ENCODE measurements at regions not wholly inside any gene's neighbourhood (a gene's known extent, or its start where the extent isn't known, plus 50 kb on each side); places are given as distances from the start of the nearest gene placed in this dataset.

DNA sequence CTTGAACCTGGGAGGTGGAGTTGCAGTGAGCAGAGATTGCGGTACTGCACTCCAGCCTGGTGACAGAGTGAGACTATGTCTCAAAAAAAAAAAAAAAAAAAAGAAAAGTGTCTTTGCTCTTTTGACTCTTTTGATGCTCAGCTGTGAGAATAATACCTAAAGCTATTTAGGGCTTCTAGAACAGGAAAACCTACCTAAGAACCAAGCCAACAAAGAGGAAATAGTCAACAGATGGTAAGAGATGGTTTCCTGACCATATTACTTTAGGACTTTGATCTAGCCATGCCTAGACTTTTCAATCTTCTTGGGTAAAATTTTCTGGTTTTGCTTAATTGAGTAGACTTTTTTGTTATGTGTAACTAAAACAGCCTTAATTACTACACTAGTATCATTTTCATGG is 508.1 kb downstream of the EPHA7 start:
- H3K9me3 ChIP-seq (ENCODE audit: control insufficient read depth in 1 of 2, low read length in 2 of 2): no peaks in the 10 kb centered on the region

DNA sequence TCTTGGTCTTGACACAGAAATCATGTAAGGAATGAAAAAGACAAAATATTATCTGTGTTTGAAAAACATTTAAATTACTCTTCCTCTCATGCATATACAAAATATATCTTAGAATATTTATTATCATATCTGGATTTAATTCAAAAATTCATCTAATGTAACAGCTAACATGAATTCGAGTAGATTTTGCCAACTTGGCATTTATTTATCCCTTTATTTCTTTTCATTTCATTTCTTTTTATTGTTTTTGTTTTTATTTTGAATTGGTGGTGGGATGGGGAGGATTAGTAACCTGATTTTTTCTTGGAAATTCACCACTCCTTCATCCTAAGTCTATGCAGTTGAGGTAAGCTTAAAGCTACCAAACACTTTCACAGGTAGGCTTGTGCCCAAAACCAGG is 508.7 kb downstream of the EPHA7 start:
- H3K36me3 ChIP-seq (ENCODE audit: control insufficient read depth in 1 of 2, insufficient read depth in 2 of 2, low read length in 2 of 2): no peaks in the 10 kb centered on the region
- H3K9me3 ChIP-seq (ENCODE audit: control insufficient read depth in 1 of 2, low read length in 2 of 2): no peaks in the 10 kb centered on the region
- H3K27ac ChIP-seq (ENCODE audit: low read depth, low read length): no peak overlapping the region
- H3K4me3 ChIP-seq (ENCODE audit: low read depth in 1 of 2, low read length in 2 of 2): no peak overlapping the region
- H3K9ac ChIP-seq (ENCODE audit: low read depth in 1 of 2, low read length in 2 of 2): no peak overlapping the region
- H3K27me3 ChIP-seq (ENCODE audit: control insufficient read depth in 1 of 2, insufficient read depth in 2 of 2, low read length in 2 of 2): no peaks in the 10 kb centered on the region
- no peaks in the 10 kb centered on the region for H3K4me1 ChIP-seq (ENCODE audit: control insufficient read depth in 1 of 2, insufficient read depth in 2 of 2, low read length in 2 of 2)

More for the DNA sequence above, 508.1 kb downstream of the EPHA7 start:
- Histone ChIP-seq H3K27ac (ENCODE audit: low read depth, low read length) (no peak overlapping the region), H3K27me3 (ENCODE audit: control insufficient read depth in 1 of 2, insufficient read depth in 2 of 2, low read length in 2 of 2) (no peaks in the 10 kb centered on the region), H3K9ac (ENCODE audit: low read depth in 1 of 2, low read length in 2 of 2) (no peak overlapping the region), H3K4me3 (ENCODE audit: low read depth in 1 of 2, low read length in 2 of 2) (no peak overlapping the region), H3K4me1 (ENCODE audit: control insufficient read depth in 1 of 2, insufficient read depth in 2 of 2, low read length in 2 of 2) (no peaks in the 10 kb centered on the region), H3K36me3 (ENCODE audit: control insufficient read depth in 1 of 2, insufficient read depth in 2 of 2, low read length in 2 of 2) (no peaks in the 10 kb centered on the region)

DNA sequence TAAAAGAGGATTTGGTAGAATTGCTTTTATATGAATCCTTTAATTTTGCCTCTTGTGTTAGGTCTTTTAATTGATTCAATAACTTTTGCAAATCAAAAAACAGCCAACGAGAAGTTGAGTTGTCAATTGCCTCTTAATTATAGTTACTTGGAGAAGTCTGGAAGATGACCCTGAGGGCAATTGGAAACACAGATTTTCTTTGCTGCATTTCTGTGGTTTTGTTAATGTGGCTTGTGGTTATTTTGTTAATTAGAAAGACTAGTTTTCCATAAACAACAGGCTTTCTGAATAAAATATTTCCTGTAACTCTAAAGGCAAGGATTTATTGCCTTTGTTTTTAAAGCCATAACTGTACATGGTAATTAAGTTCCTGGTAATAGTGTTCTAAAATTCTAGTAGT is 513.0 kb downstream of the EPHA7 start:
- Histone ChIP-seq H3K4me1 (ENCODE audit: control insufficient read depth in 1 of 2, insufficient read depth in 2 of 2, low read length in 2 of 2) (no peaks in the 10 kb centered on the region), H3K9ac (ENCODE audit: low read depth in 1 of 2, low read length in 2 of 2) (no peak overlapping the region), H3K4me3 (ENCODE audit: low read depth in 1 of 2, low read length in 2 of 2) (no peak overlapping the region), H3K27me3 (ENCODE audit: control insufficient read depth in 1 of 2, insufficient read depth in 2 of 2, low read length in 2 of 2) (no peaks in the 10 kb centered on the region), H3K27ac (ENCODE audit: low read depth, low read length) (no peak overlapping the region), H3K9me3 (ENCODE audit: control insufficient read depth in 1 of 2, low read length in 2 of 2) (no peaks in the 10 kb centered on the region), H3K36me3 (ENCODE audit: control insufficient read depth in 1 of 2, insufficient read depth in 2 of 2, low read length in 2 of 2) (no peaks in the 10 kb centered on the region)

DNA sequence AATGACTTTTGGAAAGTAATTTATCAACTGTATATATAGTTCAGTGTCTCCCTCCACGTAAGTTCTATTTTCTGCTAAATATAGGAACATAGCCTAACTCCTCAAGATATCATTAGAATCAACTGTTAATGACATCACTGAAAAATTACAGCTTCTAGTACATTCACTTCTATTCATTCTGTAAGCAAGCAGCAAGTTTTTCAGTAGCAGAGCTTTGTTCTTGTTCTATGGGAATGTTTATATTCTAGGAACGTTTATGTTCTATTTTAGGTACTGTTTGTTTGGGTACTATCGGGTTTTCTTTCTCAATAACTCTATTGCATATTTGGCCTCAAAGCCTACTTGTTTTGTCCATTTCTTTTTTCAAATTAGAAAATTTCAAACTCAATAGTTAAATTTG is 525.6 kb downstream of the EPHA7 start:
- no peaks in the 10 kb centered on the region for H3K27me3 ChIP-seq (ENCODE audit: control insufficient read depth in 1 of 2, insufficient read depth in 2 of 2, low read length in 2 of 2)
- H3K4me1 ChIP-seq (ENCODE audit: control insufficient read depth in 1 of 2, insufficient read depth in 2 of 2, low read length in 2 of 2): no peaks in the 10 kb centered on the region
- H3K27ac ChIP-seq (ENCODE audit: low read depth, low read length): no peak overlapping the region
- no peaks in the 10 kb centered on the region for H3K36me3 ChIP-seq (ENCODE audit: control insufficient read depth in 1 of 2, insufficient read depth in 2 of 2, low read length in 2 of 2)
- H3K9ac ChIP-seq (ENCODE audit: low read depth in 1 of 2, low read length in 2 of 2): no peak overlapping the region
- peaks cover 0 to 5% of the 10 kb centered on the region in 2 donors for H3K9me3 ChIP-seq (ENCODE audit: control insufficient read depth in 1 of 2, low read length in 2 of 2)
- no peak overlapping the region for H3K4me3 ChIP-seq (ENCODE audit: low read depth in 1 of 2, low read length in 2 of 2)

DNA sequence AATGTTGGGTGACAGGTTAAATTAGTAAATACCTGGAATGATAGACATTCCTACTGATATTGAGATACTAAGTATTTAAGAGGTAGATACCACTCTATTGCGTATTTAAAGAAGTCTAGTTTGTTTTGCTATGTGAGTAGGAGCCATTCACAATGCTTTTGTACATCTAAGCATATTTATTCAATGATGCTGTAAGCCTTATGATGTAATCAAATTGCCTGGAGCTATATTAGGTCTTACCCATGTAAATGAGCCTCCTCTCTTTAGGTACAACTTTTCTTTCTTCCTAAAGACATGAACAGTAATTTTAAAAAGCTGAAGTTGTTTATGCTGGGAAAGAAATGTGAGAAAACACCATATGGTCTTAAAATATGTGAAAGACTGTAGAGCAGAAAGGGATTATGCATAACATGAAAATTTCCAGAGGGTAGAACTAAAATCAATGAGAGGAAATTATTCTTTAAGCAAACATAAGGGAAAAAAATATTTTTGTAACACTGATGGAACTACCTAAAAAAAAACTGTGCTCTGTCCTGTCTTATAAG is 526.7 kb downstream of the EPHA7 start:
- no peaks in the 10 kb centered on the region for H3K27me3 ChIP-seq (ENCODE audit: control insufficient read depth in 1 of 2, insufficient read depth in 2 of 2, low read length in 2 of 2)
- H3K36me3 ChIP-seq (ENCODE audit: control insufficient read depth in 1 of 2, insufficient read depth in 2 of 2, low read length in 2 of 2): no peaks in the 10 kb centered on the region
- H3K27ac ChIP-seq (ENCODE audit: low read depth, low read length): no peak overlapping the region
- no peak overlapping the region for H3K9ac ChIP-seq (ENCODE audit: low read depth in 1 of 2, low read length in 2 of 2)
- H3K9me3 ChIP-seq (ENCODE audit: control insufficient read depth in 1 of 2, low read length in 2 of 2): peaks cover 0 to 5% of the 10 kb centered on the region in 2 donors
- no peaks in the 10 kb centered on the region for H3K4me1 ChIP-seq (ENCODE audit: control insufficient read depth in 1 of 2, insufficient read depth in 2 of 2, low read length in 2 of 2)
- no peak overlapping the region for H3K4me3 ChIP-seq (ENCODE audit: low read depth in 1 of 2, low read length in 2 of 2)

DNA sequence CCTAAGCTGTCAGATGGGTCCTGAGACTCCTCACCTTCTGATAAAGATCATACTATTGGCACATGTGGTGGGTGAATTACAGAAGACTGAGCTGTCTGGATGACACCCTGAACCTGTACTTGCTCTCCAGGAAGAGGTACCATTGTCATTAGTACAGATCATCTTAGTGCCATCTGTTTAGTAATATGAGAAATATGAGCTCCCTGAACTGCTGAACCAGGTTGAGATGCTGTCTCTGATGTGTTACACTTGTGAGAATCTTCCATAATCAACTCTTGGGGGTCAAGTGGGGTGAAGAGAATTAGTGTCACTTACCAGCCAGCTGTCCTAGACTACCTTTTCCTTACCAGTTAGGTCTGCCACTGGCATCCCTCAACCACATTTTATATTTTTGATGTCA is 531.0 kb downstream of the EPHA7 start:
- Histone ChIP-seq H3K4me1 (ENCODE audit: control insufficient read depth in 1 of 2, insufficient read depth in 2 of 2, low read length in 2 of 2) (no peaks in the 10 kb centered on the region), H3K9ac (ENCODE audit: low read depth in 1 of 2, low read length in 2 of 2) (no peak overlapping the region), H3K4me3 (ENCODE audit: low read depth in 1 of 2, low read length in 2 of 2) (no peak overlapping the region), H3K27me3 (ENCODE audit: control insufficient read depth in 1 of 2, insufficient read depth in 2 of 2, low read length in 2 of 2) (no peaks in the 10 kb centered on the region), H3K9me3 (ENCODE audit: control insufficient read depth in 1 of 2, low read length in 2 of 2) (peaks cover 0 to 5% of the 10 kb centered on the region in 2 donors), H3K27ac (ENCODE audit: low read depth, low read length) (no peak overlapping the region), H3K36me3 (ENCODE audit: control insufficient read depth in 1 of 2, insufficient read depth in 2 of 2, low read length in 2 of 2) (no peaks in the 10 kb centered on the region)

DNA sequence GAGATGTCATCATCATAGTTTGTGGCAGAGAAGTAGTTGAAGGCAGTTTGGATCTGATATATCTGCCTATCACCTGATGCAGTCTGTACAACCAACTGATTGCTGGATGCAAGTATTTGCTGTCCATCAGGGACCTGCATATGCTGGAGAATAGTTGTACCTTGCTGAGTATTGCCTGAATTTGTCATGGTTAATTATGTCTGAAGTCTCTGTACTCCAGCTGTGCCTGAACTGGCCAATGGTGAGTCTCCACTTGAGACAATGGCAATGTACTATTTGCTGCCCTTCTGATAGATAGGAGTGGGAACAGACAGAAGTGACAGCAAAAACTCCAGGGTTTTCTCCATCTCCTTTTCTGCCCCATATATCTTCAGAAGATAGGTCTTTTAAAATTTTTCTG is 531.5 kb downstream of the EPHA7 start:
- no peaks in the 10 kb centered on the region for H3K36me3 ChIP-seq (ENCODE audit: control insufficient read depth in 1 of 2, insufficient read depth in 2 of 2, low read length in 2 of 2)
- H3K27me3 ChIP-seq (ENCODE audit: control insufficient read depth in 1 of 2, insufficient read depth in 2 of 2, low read length in 2 of 2): no peaks in the 10 kb centered on the region
- peaks cover 0 to 5% of the 10 kb centered on the region in 2 donors for H3K9me3 ChIP-seq (ENCODE audit: control insufficient read depth in 1 of 2, low read length in 2 of 2)
- no peak overlapping the region for H3K27ac ChIP-seq (ENCODE audit: low read depth, low read length)
- no peaks in the 10 kb centered on the region for H3K4me1 ChIP-seq (ENCODE audit: control insufficient read depth in 1 of 2, insufficient read depth in 2 of 2, low read length in 2 of 2)
- no peak overlapping the region for H3K9ac ChIP-seq (ENCODE audit: low read depth in 1 of 2, low read length in 2 of 2)
- H3K4me3 ChIP-seq (ENCODE audit: low read depth in 1 of 2, low read length in 2 of 2): no peak overlapping the region

DNA sequence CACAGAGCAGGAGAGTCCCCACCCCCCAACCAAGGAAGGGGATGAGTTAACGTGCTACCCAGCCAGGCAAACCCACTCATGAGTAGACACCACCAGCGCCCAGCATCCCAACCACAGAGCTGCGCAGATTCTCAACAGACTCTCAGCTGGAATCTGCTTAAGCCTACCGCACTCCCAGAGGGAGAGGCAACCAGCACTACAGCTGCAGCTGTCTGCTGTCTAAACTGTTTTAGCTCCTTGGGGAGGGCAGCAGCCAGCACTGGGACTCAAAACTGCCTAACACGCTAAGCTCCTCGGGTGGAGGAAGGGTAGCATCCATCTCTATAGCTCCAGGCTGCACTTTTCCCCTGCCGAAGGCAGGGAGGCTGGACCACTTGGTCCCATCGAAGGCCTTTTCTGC is 539.8 kb downstream of the EPHA7 start:
- H3K9ac ChIP-seq (ENCODE audit: low read depth in 1 of 2, low read length in 2 of 2): no peak overlapping the region
- no peak overlapping the region for H3K4me3 ChIP-seq (ENCODE audit: low read depth in 1 of 2, low read length in 2 of 2)
- H3K4me1 ChIP-seq (ENCODE audit: control insufficient read depth in 1 of 2, insufficient read depth in 2 of 2, low read length in 2 of 2): no peaks in the 10 kb centered on the region
- peaks cover 0 to 8% of the 10 kb centered on the region in 2 donors for H3K9me3 ChIP-seq (ENCODE audit: control insufficient read depth in 1 of 2, low read length in 2 of 2)
- H3K36me3 ChIP-seq (ENCODE audit: control insufficient read depth in 1 of 2, insufficient read depth in 2 of 2, low read length in 2 of 2): no peaks in the 10 kb centered on the region
- H3K27me3 ChIP-seq (ENCODE audit: control insufficient read depth in 1 of 2, insufficient read depth in 2 of 2, low read length in 2 of 2): no peaks in the 10 kb centered on the region
- no peak overlapping the region for H3K27ac ChIP-seq (ENCODE audit: low read depth, low read length)

DNA sequence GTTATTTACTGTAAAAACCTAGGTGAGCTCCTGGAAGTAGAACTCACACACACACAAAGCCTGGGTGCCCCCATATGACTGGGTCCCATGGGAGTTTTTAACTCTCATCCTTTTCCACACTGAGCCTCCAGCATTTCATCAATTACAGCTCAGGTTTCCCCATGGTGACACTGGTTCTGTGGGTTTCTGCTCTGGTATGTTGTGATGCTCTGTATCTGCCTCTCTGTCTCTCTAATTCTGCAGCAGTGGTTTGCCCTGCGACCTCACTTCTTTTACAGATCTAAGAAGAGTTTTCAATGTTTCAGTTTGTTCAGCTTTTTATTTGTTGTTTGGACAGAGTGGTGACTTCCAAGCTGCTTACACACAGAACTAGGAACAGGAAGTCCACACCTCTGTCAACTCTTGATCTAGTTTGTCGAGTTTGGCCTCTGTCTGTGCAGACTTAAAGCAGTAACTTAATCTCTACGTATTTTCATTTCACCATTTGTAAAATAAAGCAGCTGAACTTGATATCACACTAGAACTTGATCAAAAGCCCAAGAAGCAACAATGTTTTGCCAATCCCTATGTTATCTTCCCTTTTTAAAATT is 554.3 kb downstream of the EPHA7 start:
- H3K4me3 ChIP-seq (ENCODE audit: low read depth in 1 of 2, low read length in 2 of 2): no peak overlapping the region
- H3K9ac ChIP-seq (ENCODE audit: low read depth in 1 of 2, low read length in 2 of 2): no peak overlapping the region
- H3K27ac ChIP-seq (ENCODE audit: low read depth, low read length): no peak overlapping the region

DNA sequence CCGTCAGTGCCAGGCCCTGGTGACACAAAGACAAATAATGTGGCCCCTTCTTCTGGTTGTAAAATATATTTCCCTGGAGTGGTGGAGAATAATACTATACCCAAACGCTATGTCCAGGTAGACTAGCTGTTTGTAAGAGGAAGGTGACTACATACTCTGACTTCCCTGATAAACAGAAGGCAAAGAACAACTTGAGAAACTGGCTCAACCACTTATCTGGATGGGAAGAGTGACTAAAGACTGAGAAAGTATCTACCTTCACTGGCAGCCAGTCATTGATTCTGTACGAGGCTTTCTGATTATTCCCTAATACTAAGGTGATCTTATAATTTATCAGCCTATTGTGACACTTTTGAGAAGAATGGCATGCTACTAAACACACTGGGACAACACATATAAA is 569.7 kb downstream of the EPHA7 start:
- no peaks in the 10 kb centered on the region for H3K27me3 ChIP-seq (ENCODE audit: control insufficient read depth in 1 of 2, insufficient read depth in 2 of 2, low read length in 2 of 2)
- H3K4me1 ChIP-seq (ENCODE audit: control insufficient read depth in 1 of 2, insufficient read depth in 2 of 2, low read length in 2 of 2): no peaks in the 10 kb centered on the region
- H3K36me3 ChIP-seq (ENCODE audit: control insufficient read depth in 1 of 2, insufficient read depth in 2 of 2, low read length in 2 of 2): no peaks in the 10 kb centered on the region
- H3K9ac ChIP-seq (ENCODE audit: low read depth in 1 of 2, low read length in 2 of 2): no peak overlapping the region
- H3K9me3 ChIP-seq (ENCODE audit: control insufficient read depth in 1 of 2, low read length in 2 of 2): no peaks in the 10 kb centered on the region
- no peak overlapping the region for H3K4me3 ChIP-seq (ENCODE audit: low read depth in 1 of 2, low read length in 2 of 2)
- no peak overlapping the region for H3K27ac ChIP-seq (ENCODE audit: low read depth, low read length)

More for the DNA sequence above, 554.3 kb downstream of the EPHA7 start:
- no peaks in the 10 kb centered on the region for H3K4me1 ChIP-seq (ENCODE audit: control insufficient read depth in 1 of 2, insufficient read depth in 2 of 2, low read length in 2 of 2)
- H3K27me3 ChIP-seq (ENCODE audit: control insufficient read depth in 1 of 2, insufficient read depth in 2 of 2, low read length in 2 of 2): no peaks in the 10 kb centered on the region
- H3K36me3 ChIP-seq (ENCODE audit: control insufficient read depth in 1 of 2, insufficient read depth in 2 of 2, low read length in 2 of 2): no peaks in the 10 kb centered on the region
- no peaks in the 10 kb centered on the region for H3K9me3 ChIP-seq (ENCODE audit: control insufficient read depth in 1 of 2, low read length in 2 of 2)
